ENCODE measurements at regions not wholly inside any gene's neighbourhood (a gene's known extent, or its start where the extent isn't known, plus 50 kb on each side); places are given as distances from the start of the nearest gene placed in this dataset.

- DNase-seq, result no peak
- intact Hi-C loops (cut with DNase I), result no loop called here
Measured at GRCh38 chr15:94535298-94536048, 304.1 kb downstream of the MCTP2 start.

- intact Hi-C loops (cut with DNase I), result no loop called here
- DNase-seq, result no peak
Measured at GRCh38 chr15:94536549-94536948, 305.2 kb downstream of the MCTP2 start.

GRCh38 chr15:94538280-94538679 lies 306.9 kb downstream of the MCTP2 start:
- intact Hi-C loops (cut with DNase I), result no loop called here
- DNase-seq, result no peak

- intact Hi-C loops (cut with DNase I), result no loop called here
- DNase-seq, result no peak
Measured at GRCh38 chr15:94542391-94542790, 311.0 kb downstream of the MCTP2 start.

- intact Hi-C loops (cut with DNase I), result no loop called here
- DNase-seq, result no peak
Measured at GRCh38 chr15:94546808-94547207, 315.4 kb downstream of the MCTP2 start.

- intact Hi-C loops (cut with DNase I), result no loop called here
- no peak for DNase-seq
Measured at GRCh38 chr15:94547711-94548110, 316.4 kb downstream of the MCTP2 start.

GRCh38 chr15:94555841-94556519 lies 324.6 kb downstream of the MCTP2 start:
- intact Hi-C loops (cut with DNase I), result no loop called here
- no peak for DNase-seq

GRCh38 chr15:94561036-94561689 lies 329.8 kb downstream of the MCTP2 start:
- no peak for DNase-seq
- intact Hi-C loops (cut with DNase I), result no loop called here

GRCh38 chr15:94563456-94563855 lies 332.1 kb downstream of the MCTP2 start:
- DNase-seq, result no peak
- intact Hi-C loops (cut with DNase I), result no loop called here

- intact Hi-C loops (cut with DNase I), result no loop called here
Measured at GRCh38 chr15:94576889-94577533, 345.6 kb downstream of the MCTP2 start.

GRCh38 chr15:94579286-94579685 lies 347.9 kb downstream of the MCTP2 start:
- intact Hi-C loops (cut with DNase I), result no loop called here

More at GRCh38 chr15:94576889-94577533, 345.6 kb downstream of the MCTP2 start:
- peak in 33 of 42 donors; percentile 3 to 75 (median 30) for DNase-seq

GRCh38 chr15:94580211-94580885 lies 349.0 kb downstream of the MCTP2 start:
- no peak for DNase-seq
- intact Hi-C loops (cut with DNase I), result no loop called here

More at GRCh38 chr15:94579286-94579685, 347.9 kb downstream of the MCTP2 start:
- peak in 8 of 42 donors; percentile 2 to 40 (median 23) for DNase-seq

- intact Hi-C loops (cut with DNase I), result no loop called here
- peak in 4 of 42 donors; percentile 8 to 36 (median 16) for DNase-seq
Measured at GRCh38 chr15:94582368-94582767, 351.0 kb downstream of the MCTP2 start.

- intact Hi-C loops (cut with DNase I), result no loop called here
- no peak for DNase-seq
Measured at GRCh38 chr15:94584833-94585244, 353.5 kb downstream of the MCTP2 start.

GRCh38 chr15:94586099-94586498 lies 354.7 kb downstream of the MCTP2 start:
- DNase-seq, result no peak
- intact Hi-C loops (cut with DNase I), result no loop called here

- intact Hi-C loops (cut with DNase I), result no loop called here
- DNase-seq, result no peak
Measured at GRCh38 chr15:94587113-94587512, 355.8 kb downstream of the MCTP2 start.

- intact Hi-C loops (cut with DNase I), result no loop called here
- no peak for DNase-seq
Measured at GRCh38 chr15:94588993-94589392, 357.6 kb downstream of the MCTP2 start.

GRCh38 chr15:94592495-94592894 lies 361.1 kb downstream of the MCTP2 start:
- intact Hi-C loops (cut with DNase I), result no loop called here

GRCh38 chr15:94596707-94597106 lies 365.3 kb downstream of the MCTP2 start:
- DNase-seq, result no peak
- intact Hi-C loops (cut with DNase I), result no loop called here

More at GRCh38 chr15:94592495-94592894, 361.1 kb downstream of the MCTP2 start:
- no peak for DNase-seq

Data from head of caudate nucleus (tissue), 42 donors.